Neural crest cell (in vitro differentiated cells): ENCODE measurements at regions not wholly inside any gene's neighbourhood (a gene's known extent, or its start where the extent isn't known, plus 50 kb on each side); places are given as distances from the start of the nearest gene placed in this dataset.

Experiments
- DNase-seq: peaks from one replicate; pipeline ENCODE4 v3.0.0; 2021; ENCODE audit warnings: low read depth, mixed read lengths, low spot score
- H3K27ac Mint-ChIP-seq: one replicate; pipeline ENCODE4 v1.8.0; 2021; ENCODE audit warnings: mild to moderate bottlenecking, mixed read lengths; ENCODE audit not compliant: unreplicated experiment
- H3K27me3 Mint-ChIP-seq: 2 replicates; pipeline ENCODE4 v1.8.0; 2021; ENCODE audit warnings: low read depth, mild to moderate bottlenecking, mixed read lengths
- H3K36me3 Mint-ChIP-seq: 2 replicates; pipeline ENCODE4 v1.8.0; 2021; ENCODE audit warnings: low read depth, mild to moderate bottlenecking, mixed read lengths
- H3K4me1 Mint-ChIP-seq: 2 replicates; pipeline ENCODE4 v1.8.0; 2021; ENCODE audit warnings: mixed read lengths
- H3K4me3 Mint-ChIP-seq: one replicate; pipeline ENCODE4 v1.8.0; 2021; ENCODE audit warnings: mild to moderate bottlenecking, mixed read lengths
- H3K9me3 Mint-ChIP-seq: 2 replicates; pipeline ENCODE4 v1.8.0; 2021; ENCODE audit warnings: mixed read lengths
- TF ChIP-seq, protein P1 (sequence below): fragments of 200-600 bp; sonication (generic); conservative IDR thresholded peaks from 2 replicates; pipeline ENCODE4 v1.5.0; 2021; ENCODE audit warnings: antibody characterized with exemption, mild to moderate bottlenecking

DNA sequence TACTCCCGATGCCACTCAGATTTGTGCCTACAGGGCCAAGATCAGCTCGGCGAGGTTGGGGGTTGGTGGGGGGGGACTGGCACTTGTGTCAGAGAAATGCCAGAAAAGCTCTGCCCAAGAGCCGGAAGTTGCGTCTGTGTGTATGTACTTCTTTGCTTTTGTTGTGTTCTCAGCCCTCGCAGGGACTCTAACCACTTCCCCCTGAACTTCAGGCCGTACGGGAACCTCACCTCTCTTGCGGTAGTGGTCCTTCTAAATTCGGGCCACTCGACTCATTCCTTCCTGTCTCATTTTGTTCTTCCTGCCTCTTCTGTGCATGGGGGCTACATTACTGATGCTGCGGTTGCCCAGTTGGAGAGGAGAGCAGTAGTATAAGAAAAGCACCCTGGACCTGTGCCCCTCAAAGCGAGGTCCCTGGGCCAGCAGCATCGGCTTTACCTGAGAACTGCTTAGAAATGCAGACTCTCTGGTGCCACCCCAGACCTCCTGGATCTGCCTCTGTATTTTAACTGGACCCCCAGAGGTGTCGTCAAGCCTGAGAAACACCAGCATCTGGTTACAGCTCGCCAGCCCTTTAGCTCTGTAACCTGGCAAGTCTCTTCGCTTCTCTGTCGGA is 146.3 kb upstream of the RPS6KA3 start:
- H3K36me3 Mint-ChIP-seq, result no peaks in the 10 kb centered on the region
- TF ChIP-seq, protein P1, sequence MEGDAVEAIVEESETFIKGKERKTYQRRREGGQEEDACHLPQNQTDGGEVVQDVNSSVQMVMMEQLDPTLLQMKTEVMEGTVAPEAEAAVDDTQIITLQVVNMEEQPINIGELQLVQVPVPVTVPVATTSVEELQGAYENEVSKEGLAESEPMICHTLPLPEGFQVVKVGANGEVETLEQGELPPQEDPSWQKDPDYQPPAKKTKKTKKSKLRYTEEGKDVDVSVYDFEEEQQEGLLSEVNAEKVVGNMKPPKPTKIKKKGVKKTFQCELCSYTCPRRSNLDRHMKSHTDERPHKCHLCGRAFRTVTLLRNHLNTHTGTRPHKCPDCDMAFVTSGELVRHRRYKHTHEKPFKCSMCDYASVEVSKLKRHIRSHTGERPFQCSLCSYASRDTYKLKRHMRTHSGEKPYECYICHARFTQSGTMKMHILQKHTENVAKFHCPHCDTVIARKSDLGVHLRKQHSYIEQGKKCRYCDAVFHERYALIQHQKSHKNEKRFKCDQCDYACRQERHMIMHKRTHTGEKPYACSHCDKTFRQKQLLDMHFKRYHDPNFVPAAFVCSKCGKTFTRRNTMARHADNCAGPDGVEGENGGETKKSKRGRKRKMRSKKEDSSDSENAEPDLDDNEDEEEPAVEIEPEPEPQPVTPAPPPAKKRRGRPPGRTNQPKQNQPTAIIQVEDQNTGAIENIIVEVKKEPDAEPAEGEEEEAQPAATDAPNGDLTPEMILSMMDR, result no peak

DNA sequence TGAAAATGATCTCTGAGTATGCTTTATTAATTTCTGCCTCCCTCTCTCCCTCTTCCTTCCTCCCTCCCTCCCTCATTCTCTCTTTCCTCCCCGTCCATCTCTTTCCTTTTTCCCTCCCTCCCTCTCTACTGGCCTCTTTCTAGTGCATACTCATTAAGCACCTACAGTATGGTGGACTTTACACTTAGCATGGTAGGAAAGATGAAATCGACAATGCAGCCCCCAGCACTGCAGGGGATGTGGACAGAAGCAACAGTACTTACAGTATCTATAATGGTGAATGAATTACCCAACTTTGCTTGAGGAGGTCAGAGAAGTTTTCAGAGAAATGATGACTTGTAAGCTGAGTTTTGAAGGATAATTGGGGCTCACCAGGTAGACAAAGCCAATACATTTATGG is 143.8 kb upstream of the RPS6KA3 start:
- Mint-ChIP-seq H3K4me1 (no peaks in the 10 kb centered on the region), H3K4me3 (no peak overlapping the region), H3K36me3 (no peaks in the 10 kb centered on the region), H3K27ac (no peak overlapping the region), H3K27me3 (no peaks in the 10 kb centered on the region), H3K9me3 (peaks cover 8% of the 10 kb centered on the region)
- no peak for DNase-seq
- TF ChIP-seq, protein P1, result no peak

More for the DNA sequence above, 146.3 kb upstream of the RPS6KA3 start:
- Mint-ChIP-seq H3K27me3 (no peaks in the 10 kb centered on the region), H3K4me3 (no peak overlapping the region), H3K9me3 (peaks cover 3% of the 10 kb centered on the region), H3K4me1 (no peaks in the 10 kb centered on the region), H3K27ac (no peak overlapping the region)
- DNase-seq, result no peak

DNA sequence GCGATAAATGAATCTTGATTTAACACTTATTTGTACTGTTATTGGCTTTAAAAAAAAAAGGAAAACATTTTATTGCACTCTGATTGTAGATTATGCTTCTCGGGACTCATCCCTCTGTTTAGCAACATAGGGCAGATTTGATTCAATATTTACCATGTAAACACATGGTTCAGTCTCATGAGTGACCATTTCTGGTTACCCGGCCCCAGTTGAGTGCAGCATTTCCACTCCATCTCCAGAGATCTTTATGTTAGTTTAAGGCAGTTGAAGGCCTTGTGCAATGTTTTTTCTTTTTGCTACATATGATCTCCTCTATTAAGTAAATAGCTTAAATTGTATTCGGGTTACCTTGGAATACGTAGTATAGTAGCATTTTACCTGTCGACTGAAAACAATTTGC is 143.3 kb upstream of the RPS6KA3 start:
- DNase-seq, result no peak
- H3K27me3 Mint-ChIP-seq, result no peaks in the 10 kb centered on the region
- no peaks in the 10 kb centered on the region for H3K36me3 Mint-ChIP-seq
- TF ChIP-seq, protein P1, result no peak
- H3K27ac Mint-ChIP-seq, result no peak overlapping the region
- no peak overlapping the region for H3K4me3 Mint-ChIP-seq
- H3K4me1 Mint-ChIP-seq, result no peaks in the 10 kb centered on the region
- H3K9me3 Mint-ChIP-seq, result peaks cover 8% of the 10 kb centered on the region

DNA sequence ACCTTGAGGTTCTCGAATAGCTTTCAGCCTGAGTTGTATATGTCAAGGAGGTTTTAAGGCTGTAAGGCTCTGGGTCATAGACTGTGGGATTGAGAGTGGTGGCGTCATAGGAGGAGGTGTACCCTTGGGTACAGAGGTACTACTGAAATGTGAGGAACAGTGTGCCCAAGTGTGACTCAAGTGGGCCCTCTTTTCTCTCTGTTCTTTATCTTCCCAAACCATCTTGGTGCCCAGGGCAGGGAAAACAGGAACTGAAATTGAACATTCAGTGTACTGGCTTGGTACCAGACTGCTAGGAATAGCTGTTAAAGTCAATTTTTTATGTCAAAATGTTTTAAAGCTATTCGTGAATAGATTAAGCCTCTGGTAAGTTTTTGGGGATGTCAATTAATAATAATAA is 136.2 kb upstream of the RPS6KA3 start:
- Mint-ChIP-seq H3K4me3 (no peak overlapping the region), H3K36me3 (no peaks in the 10 kb centered on the region), H3K9me3 (peaks cover 8% of the 10 kb centered on the region), H3K27me3 (no peaks in the 10 kb centered on the region), H3K4me1 (no peaks in the 10 kb centered on the region), H3K27ac (no peak overlapping the region)
- TF ChIP-seq, protein P1, result no peak
- no peak for DNase-seq

DNA sequence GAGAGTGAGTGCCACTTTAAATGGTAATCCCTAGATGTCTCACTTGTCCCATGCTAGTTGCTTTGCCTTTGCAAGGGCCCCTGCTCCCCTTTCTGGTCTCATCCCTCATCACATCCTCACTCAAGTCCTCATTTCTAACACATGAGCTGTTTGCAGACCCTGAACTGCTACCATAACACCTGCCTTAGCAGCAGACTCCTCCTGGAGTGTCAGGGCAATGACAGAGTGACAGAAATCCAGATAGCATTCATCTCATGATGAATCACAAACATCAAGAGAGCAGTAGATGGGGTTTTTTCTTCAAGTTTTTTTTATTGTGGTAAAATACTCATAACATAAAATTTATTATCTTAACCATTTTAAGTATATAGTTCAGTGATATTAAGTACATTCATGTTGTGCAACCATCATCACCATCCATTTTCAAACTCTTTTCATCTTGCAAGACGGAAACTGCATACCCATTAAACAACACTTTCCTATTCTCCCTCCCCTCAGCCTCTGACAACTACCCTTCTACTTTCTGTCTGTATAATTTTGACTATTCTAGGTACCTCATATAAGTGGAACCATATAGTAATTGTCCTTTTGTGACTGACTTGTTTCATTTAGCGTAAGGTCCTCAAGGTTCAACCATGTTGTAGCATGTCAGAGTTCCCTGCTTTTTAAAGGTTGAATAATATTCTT is 133.2 kb upstream of the RPS6KA3 start:
- H3K9me3 Mint-ChIP-seq, result peaks cover 6% of the 10 kb centered on the region
- H3K36me3 Mint-ChIP-seq, result no peaks in the 10 kb centered on the region
- TF ChIP-seq, protein P1, result no peak
- no peak overlapping the region for H3K4me3 Mint-ChIP-seq
- DNase-seq, result no peak
- no peak overlapping the region for H3K27ac Mint-ChIP-seq
- H3K27me3 Mint-ChIP-seq, result no peaks in the 10 kb centered on the region
- no peaks in the 10 kb centered on the region for H3K4me1 Mint-ChIP-seq
